Osteoblast (primary cell): ENCODE measurements at regions not wholly inside any gene's neighbourhood (a gene's known extent, or its start where the extent isn't known, plus 50 kb on each side); places are given as distances from the start of the nearest gene placed in this dataset.

ENCODE experiments used
- DNase-seq: peaks from one replicate; pipeline ENCODE4 v3.0.0; 2011; ENCODE audit warnings: low spot score, mixed read lengths; ENCODE audit not compliant: insufficient read length; ENCODE audit errors: missing footprints
- H2AFZ ChIP-seq: 2 replicates; pipeline ENCODE4 v1.6.0; 2011; ENCODE audit warnings: mild to moderate bottlenecking, low read length
- H3K27ac ChIP-seq: 2 replicates; pipeline ENCODE4 v1.5.1; 2011; ENCODE audit warnings: mild to moderate bottlenecking, low read depth, low read length, moderate library complexity
- H3K27me3 ChIP-seq: 2 replicates; pipeline ENCODE4 v1.6.0; 2012; ENCODE audit warnings: mild to moderate bottlenecking, control low read depth, inconsistent platforms, low read length, moderate library complexity; ENCODE audit not compliant: insufficient read depth
- H3K36me3 ChIP-seq: 2 replicates; pipeline ENCODE4 v1.5.1; 2011; ENCODE audit warnings: mild to moderate bottlenecking, low read length, control low read depth, moderate library complexity; ENCODE audit not compliant: insufficient read depth
- H3K4me1 ChIP-seq: 2 replicates; pipeline ENCODE4 v1.5.1; 2011; ENCODE audit warnings: mild to moderate bottlenecking, low read length, control low read depth, moderate library complexity; ENCODE audit not compliant: insufficient read depth
- H3K4me2 ChIP-seq: 2 replicates; pipeline ENCODE4 v1.6.0; 2011; ENCODE audit warnings: mild to moderate bottlenecking, low read length; ENCODE audit not compliant: insufficient read depth
- H3K4me3 ChIP-seq: fragments of 200-600 bp; sonication (generic); 3 replicates; pipeline ENCODE4 v1.5.1; 2012; ENCODE audit warnings: mild to moderate bottlenecking, low read length, inconsistent platforms; ENCODE audit not compliant: insufficient read depth
- H3K79me2 ChIP-seq: 2 replicates; pipeline ENCODE4 v1.6.0; 2012; ENCODE audit warnings: mild to moderate bottlenecking, low read length, control low read depth, inconsistent platforms; ENCODE audit not compliant: insufficient read depth
- H3K9me3 ChIP-seq: 2 replicates; pipeline ENCODE4 v1.5.1; 2011; ENCODE audit warnings: low read depth, low read length, control low read depth
- H4K20me1 ChIP-seq: 2 replicates; pipeline ENCODE4 v1.6.0; 2012; ENCODE audit warnings: mild to moderate bottlenecking, low read length, control low read depth; ENCODE audit not compliant: insufficient read depth
- TF ChIP-seq, protein P1 (sequence below): IDR thresholded peaks from 2 replicates; pipeline ENCODE4 v1.5.1; 2011; ENCODE audit warnings: mild to moderate bottlenecking, low read depth, low read length, moderate library complexity; ENCODE audit errors: extremely low read depth

DNA sequence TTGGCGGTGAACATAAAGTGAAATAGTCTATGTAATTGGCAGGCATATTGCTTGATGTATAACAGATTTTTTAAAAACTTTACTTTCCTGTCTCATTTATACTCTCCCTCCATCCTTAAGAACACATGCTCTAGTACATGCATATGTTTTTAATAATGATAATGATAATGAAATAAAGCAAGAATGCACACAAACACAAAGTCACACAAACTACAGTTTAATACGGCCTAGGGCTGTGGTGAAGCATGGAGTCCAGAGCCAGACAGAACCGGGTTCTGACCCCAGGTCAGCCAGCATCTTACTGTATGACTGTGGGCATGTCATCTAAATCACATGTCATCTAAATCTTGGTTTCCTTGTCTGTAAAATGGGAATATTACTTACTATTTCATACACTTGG lies 324.9 kb upstream of the NFIA start:
- no peak overlapping the region for H3K4me3 ChIP-seq
- no peaks in the 10 kb centered on the region for H4K20me1 ChIP-seq
- no peaks in the 10 kb centered on the region for H3K27me3 ChIP-seq
- peaks cover 4% of the 10 kb centered on the region for H3K4me1 ChIP-seq
- H3K79me2 ChIP-seq, result no peaks in the 10 kb centered on the region
- TF ChIP-seq, protein P1, sequence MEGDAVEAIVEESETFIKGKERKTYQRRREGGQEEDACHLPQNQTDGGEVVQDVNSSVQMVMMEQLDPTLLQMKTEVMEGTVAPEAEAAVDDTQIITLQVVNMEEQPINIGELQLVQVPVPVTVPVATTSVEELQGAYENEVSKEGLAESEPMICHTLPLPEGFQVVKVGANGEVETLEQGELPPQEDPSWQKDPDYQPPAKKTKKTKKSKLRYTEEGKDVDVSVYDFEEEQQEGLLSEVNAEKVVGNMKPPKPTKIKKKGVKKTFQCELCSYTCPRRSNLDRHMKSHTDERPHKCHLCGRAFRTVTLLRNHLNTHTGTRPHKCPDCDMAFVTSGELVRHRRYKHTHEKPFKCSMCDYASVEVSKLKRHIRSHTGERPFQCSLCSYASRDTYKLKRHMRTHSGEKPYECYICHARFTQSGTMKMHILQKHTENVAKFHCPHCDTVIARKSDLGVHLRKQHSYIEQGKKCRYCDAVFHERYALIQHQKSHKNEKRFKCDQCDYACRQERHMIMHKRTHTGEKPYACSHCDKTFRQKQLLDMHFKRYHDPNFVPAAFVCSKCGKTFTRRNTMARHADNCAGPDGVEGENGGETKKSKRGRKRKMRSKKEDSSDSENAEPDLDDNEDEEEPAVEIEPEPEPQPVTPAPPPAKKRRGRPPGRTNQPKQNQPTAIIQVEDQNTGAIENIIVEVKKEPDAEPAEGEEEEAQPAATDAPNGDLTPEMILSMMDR, result no peak
- no peaks in the 10 kb centered on the region for H3K36me3 ChIP-seq
- no peaks in the 10 kb centered on the region for H3K9me3 ChIP-seq
- no peak for DNase-seq
- H3K27ac ChIP-seq, result no peak overlapping the region
- no peak overlapping the region for H2AFZ ChIP-seq
- no peak overlapping the region for H3K4me2 ChIP-seq

DNA sequence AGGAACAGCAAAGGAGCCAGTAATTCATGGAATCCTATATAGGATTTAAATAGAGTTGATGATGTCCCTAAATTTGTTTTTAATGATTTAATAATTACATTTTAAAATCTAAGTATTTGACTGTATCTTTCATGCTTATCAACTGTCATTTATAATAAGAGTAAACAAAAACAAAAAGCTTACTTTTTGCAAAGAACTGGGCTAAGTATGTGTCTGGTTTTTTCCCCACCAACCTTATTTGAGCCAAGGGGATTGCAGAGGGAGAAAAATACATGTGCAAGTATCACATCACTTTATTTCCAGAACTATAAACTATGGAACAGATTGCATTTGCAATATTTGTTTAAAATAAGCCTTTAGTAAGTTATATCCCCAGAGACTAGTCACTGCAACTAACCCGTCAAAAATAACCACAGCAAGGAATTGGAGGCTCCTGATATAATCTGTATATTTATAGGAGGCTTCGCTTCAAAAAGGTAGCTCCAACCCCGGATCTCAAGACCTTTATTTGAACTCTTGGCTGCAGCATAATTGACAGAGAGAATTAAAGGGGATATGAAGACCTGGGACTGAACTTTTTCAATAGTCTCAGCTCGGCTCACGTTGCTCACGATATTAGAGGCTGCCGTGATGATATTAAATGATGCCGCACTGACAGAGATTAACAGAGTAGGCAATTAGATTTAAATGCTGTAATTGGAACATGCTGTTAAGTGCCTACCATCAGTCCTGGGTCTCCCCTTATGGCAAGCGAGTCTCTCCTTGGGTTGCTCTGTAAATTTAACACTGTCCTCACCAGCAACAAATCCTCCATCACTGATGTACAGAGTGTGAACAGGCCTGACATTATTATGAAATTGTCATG lies 329.1 kb upstream of the NFIA start:
- no peaks in the 10 kb centered on the region for H3K9me3 ChIP-seq
- H2AFZ ChIP-seq, result no peak overlapping the region
- DNase-seq, result no peak
- TF ChIP-seq, protein P1, result no peak
- no peaks in the 10 kb centered on the region for H3K36me3 ChIP-seq
- no peak overlapping the region for H3K4me2 ChIP-seq
- H3K27ac ChIP-seq, result no peak overlapping the region
- H3K27me3 ChIP-seq, result no peaks in the 10 kb centered on the region
- H3K4me3 ChIP-seq, result no peak overlapping the region
- H3K4me1 ChIP-seq, result no peaks in the 10 kb centered on the region
- H4K20me1 ChIP-seq, result no peaks in the 10 kb centered on the region
- H3K79me2 ChIP-seq, result no peaks in the 10 kb centered on the region

DNA sequence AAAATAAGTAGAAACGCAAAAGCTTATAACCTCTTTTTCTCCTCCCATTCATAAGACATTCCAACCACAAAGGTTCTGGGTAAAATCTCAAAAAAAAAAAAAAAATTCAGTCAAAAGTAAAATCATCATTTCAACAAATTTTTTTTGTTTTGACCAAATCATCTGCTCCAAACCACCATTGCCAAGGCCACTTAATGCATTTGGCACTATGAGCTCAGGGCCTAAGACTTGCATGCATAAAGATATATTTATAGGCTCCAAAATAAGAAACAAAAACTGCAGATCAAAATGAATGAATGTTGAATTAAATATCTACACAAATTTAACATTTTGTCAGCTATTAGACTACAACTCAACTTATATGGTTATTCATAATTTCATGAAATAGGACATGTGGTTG lies 331.1 kb upstream of the NFIA start:
- H3K4me3 ChIP-seq, result no peak overlapping the region
- TF ChIP-seq, protein P1, result no peak
- H3K79me2 ChIP-seq, result no peaks in the 10 kb centered on the region

DNA sequence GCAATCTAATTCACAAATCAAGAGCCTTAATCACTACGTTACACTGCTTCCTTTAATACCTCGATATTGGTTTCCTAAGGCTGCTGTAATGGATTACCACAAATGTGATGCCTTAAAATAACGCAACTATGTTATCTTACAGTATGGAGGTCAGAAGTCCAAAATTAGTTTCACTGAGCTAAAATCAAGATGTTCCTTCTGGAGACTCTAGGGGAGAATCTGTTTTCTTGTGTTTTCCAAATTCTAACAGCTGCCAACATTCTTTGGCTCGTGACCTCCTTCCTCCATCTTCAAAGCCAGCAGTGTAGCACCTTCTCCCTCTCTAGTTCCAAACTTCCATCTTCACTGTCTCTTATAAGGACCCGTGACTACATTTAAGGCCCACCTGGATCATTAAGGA lies 335.0 kb upstream of the NFIA start:
- H3K9me3 ChIP-seq, result no peaks in the 10 kb centered on the region
- TF ChIP-seq, protein P1, result no peak

More for the DNA sequence above, 331.1 kb upstream of the NFIA start:
- Histone ChIP-seq H3K9me3 (no peaks in the 10 kb centered on the region), H3K27ac (no peak overlapping the region), H3K4me2 (no peak overlapping the region), H2AFZ (no peak overlapping the region), H3K36me3 (no peaks in the 10 kb centered on the region), H3K27me3 (no peaks in the 10 kb centered on the region), H3K4me1 (no peaks in the 10 kb centered on the region), H4K20me1 (no peaks in the 10 kb centered on the region)
- no peak for DNase-seq

More for the DNA sequence above, 335.0 kb upstream of the NFIA start:
- Histone ChIP-seq H3K4me1 (no peaks in the 10 kb centered on the region), H3K27ac (no peak overlapping the region), H3K79me2 (no peaks in the 10 kb centered on the region), H2AFZ (no peak overlapping the region), H3K36me3 (no peaks in the 10 kb centered on the region), H3K4me2 (no peak overlapping the region), H4K20me1 (no peaks in the 10 kb centered on the region), H3K27me3 (no peaks in the 10 kb centered on the region), H3K4me3 (no peak overlapping the region)
- DNase-seq, result no peak
